Spinal cord (tissue), 9 donors: ENCODE measurements at regions not wholly inside any gene's neighbourhood (a gene's known extent, or its start where the extent isn't known, plus 50 kb on each side); places are given as distances from the start of the nearest gene placed in this dataset.
A peak's percentile ranks its signal among the peaks of the same experiment; 100 is the strongest.
"Not testable (repeated sequence)": the region's sequence is repeated elsewhere in the genome, so short reads cannot be mapped to it uniquely, and the experiment has no call there.

Experiments used
- DNase-seq, 6 donors: peaks; one replicate each; pipeline versions ENCODE4 v3.0.0 to v3.0.0-alpha.2; 2013 to 2015; ENCODE audit warnings: low spot score in 6 of 6, low read depth in 4 of 6
- H3K27ac ChIP-seq: one replicate; pipeline ENCODE4 v1.5.1; 2013; ENCODE audit warnings: low read depth, low read length, control low read depth
- H3K27me3 ChIP-seq: one replicate; pipeline ENCODE4 v1.6.1; 2013; ENCODE audit warnings: low read length; ENCODE audit not compliant: control insufficient read depth, insufficient read depth
- H3K36me3 ChIP-seq: one replicate; pipeline ENCODE4 v1.6.1; 2013; ENCODE audit warnings: low read length; ENCODE audit not compliant: control insufficient read depth, insufficient read depth
- H3K4me1 ChIP-seq: one replicate; pipeline ENCODE4 v1.6.1; 2013; ENCODE audit warnings: low read length; ENCODE audit not compliant: control insufficient read depth, insufficient read depth
- H3K4me3 ChIP-seq: one replicate; pipeline ENCODE4 v1.5.1; 2013; ENCODE audit warnings: low read depth, low read length, control low read depth
- H3K9me3 ChIP-seq: one replicate; pipeline ENCODE4 v1.6.1; 2013; ENCODE audit warnings: low read length; ENCODE audit not compliant: control insufficient read depth, insufficient read depth
- WGBS: methylation state at CpG from one replicate; pipeline ENCODE4 v1.1.5; 2013; ENCODE audit warnings: missing lambda C conversion rate; ENCODE audit not compliant: insufficient coverage; 5-methylcytosine and 5-hydroxymethylcytosine counted together
- donor health status: healthy.

DNA sequence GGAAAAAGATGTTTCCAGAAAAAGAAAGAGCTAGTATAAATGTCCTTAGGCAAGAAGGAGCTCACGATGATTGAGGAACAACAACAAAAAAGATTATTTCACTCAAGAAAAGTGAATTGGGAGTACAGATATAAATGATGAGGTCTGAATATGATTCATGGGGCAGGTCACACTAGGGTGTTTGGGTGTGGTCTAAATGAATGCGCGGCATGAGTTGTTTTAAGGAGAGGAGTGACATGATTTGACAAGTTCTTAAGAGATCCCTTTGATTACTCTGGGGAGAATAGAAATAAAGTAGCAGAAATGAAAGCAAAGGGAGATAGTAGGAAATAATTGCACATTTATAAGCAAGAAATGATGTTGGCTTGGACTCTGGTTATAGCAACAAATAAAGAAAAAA lies 59.3 kb downstream of the NUTM2D start:
- H3K36me3 ChIP-seq, H3K9me3 ChIP-seq, H3K4me1 ChIP-seq, H3K4me3 ChIP-seq, H3K27me3 ChIP-seq, DNase-seq, H3K27ac ChIP-seq: not testable (repeated sequence)
- WGBS, result 100% methylated on average over 2 of the region's 3 CpGs

- H3K27me3 ChIP-seq, H3K27ac ChIP-seq, H3K4me3 ChIP-seq, H3K36me3 ChIP-seq, H3K4me1 ChIP-seq, DNase-seq, H3K9me3 ChIP-seq: not testable (repeated sequence)
Measured at GRCh38 chr10:87422641-87423040, 65.1 kb downstream of the NUTM2D start.

DNA sequence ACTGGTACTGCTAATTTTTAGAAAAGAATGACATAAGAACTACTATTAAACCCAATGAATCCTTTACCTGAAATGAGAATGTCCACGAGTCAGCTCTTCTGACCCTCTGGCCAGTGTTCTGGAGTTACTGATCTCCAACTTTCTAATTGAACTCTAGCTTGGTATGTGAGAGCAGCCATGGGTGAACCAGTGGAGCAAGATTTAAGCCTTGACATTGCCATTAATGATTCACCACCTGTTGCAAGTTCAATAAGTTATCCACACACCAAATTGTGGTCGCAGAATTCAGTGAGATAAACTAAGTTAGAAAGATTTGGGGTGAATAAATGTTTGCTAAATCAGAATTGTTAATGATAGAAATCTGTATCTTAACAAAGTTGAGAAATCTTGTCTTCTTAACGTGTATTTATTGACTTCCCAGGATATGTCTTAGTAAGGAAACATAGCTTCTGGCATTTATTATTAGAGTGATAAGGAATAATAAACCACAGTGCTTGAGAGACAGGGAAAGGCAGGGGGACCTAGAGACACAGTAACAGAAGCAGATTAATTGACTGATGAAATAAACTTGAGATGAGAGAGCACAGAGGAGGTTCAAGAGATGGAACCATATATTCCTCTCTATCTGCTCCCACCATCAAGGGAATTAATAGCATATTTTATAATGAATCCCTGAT lies 67.3 kb downstream of the NUTM2D start:
- no CpG with 5 or more reads among the region's 3 CpGs for WGBS
- not testable (repeated sequence) for H3K36me3 ChIP-seq, H3K27me3 ChIP-seq, H3K4me1 ChIP-seq, H3K9me3 ChIP-seq, H3K4me3 ChIP-seq, DNase-seq, H3K27ac ChIP-seq

DNA sequence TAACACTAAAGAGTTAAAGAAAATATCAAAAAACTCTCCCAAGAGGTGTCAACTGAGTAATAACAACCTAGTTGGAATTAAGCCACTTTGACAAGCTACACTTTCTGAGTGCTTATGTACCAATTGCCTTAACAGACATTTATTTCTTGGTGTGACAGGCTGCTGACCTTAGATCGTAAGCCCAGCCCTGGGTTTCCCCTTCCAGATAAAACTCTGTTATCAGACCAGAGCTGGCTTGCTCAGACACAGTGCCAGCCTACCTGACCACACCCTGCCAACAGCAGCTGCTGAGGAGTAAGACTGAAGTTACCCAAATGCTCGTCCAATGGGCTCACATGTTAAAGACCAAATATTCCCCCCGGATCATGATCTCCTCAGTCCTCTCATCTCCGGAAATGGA lies 70.9 kb upstream of the MINPP1 start:
- not testable (repeated sequence) for H3K36me3 ChIP-seq, H3K27ac ChIP-seq, H3K9me3 ChIP-seq, DNase-seq, H3K4me3 ChIP-seq, H3K27me3 ChIP-seq, H3K4me1 ChIP-seq
- no CpG with 5 or more reads among the region's 4 CpGs for WGBS

- DNase-seq, H3K4me1 ChIP-seq, H3K9me3 ChIP-seq, H3K4me3 ChIP-seq, H3K36me3 ChIP-seq, H3K27ac ChIP-seq, H3K27me3 ChIP-seq: not testable (repeated sequence)
- WGBS, result no CpG with 5 or more reads among the region's 3 CpGs
Measured at GRCh38 chr10:87435295-87435826, 69.3 kb upstream of the MINPP1 start.

DNA sequence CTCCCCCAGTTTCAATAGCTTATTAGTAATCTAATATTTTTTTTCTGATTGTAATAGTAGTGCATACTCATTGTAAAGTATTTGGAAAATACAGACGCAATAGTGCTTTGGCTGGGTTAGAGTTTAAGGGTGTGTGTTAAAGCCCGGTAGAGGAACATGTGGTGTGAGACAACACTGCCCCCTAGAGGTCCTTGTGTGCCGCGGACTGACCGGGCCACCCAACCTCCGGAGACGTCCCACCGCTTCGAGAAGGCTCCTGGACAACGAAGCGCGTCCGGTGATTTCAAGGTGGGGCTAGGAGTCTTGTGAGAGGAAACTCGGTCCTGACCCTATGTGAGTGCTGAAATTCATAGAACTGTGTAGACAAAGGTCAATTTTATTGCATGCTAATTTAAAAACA lies 68.6 kb upstream of the MINPP1 start:
- not testable (repeated sequence) for H3K4me1 ChIP-seq, H3K9me3 ChIP-seq, H3K4me3 ChIP-seq, DNase-seq, H3K27me3 ChIP-seq, H3K36me3 ChIP-seq, H3K27ac ChIP-seq
- no CpG with 5 or more reads among the region's 14 CpGs for WGBS

DNA sequence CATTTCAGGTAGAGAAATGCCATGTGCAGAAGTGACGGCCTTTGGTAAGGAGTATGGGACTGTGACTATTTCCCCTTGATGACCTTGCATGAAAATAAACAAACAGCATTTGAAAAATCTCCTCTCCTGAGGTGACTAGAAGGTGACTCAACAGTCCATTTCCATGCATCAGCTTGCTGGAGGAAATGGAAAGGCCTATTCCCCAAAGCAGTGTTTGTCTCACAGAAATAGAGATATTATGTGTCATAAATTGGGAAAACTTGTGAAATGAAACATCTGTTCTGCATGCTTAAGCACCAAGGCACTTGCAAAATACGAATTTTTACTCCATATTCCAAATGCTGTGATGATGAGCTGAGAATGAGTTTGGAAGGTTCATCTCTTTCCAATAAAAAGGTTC lies 67.2 kb upstream of the MINPP1 start:
- not testable (repeated sequence) for H3K36me3 ChIP-seq, H3K27ac ChIP-seq, H3K9me3 ChIP-seq, H3K27me3 ChIP-seq, H3K4me3 ChIP-seq, H3K4me1 ChIP-seq
- no CpG with 5 or more reads among the region's 2 CpGs for WGBS
- DNase-seq, result peak in 1 of 6 donors; percentile 39
